ENCODE measurements at regions not wholly inside any gene's neighbourhood (a gene's known extent, or its start where the extent isn't known, plus 50 kb on each side); places are given as distances from the start of the nearest gene placed in this dataset.
"Not testable (repeated sequence)": the region's sequence is repeated elsewhere in the genome, so short reads cannot be mapped to it uniquely, and the experiment has no call there.

DNA sequence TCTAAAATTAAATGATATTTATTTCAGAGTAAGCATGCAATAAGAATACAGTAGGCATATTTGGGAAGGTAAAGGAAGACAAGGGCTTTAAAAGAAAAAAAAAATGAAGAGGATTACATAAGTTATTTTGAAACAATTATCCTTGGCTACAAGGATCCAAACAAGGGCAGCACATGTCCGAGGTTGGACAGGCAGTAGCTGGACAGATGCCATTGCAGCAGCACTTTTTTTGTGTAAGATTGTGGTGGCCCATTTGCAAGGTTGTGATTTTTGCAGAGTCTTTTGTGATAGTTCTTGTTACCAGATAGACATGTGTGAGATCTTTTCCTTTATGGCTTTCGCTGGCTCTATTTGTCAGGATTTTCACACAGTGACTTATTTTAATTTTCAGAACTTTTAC lies 89.4 kb upstream of the COG2 start:
- no peak overlapping the region for H3K27ac ChIP-seq
- intact Hi-C loops (cut with DNase I): no loop called here
- H3K4me1 ChIP-seq: no peaks in the 10 kb centered on the region
- TF ChIP-seq, protein P1, sequence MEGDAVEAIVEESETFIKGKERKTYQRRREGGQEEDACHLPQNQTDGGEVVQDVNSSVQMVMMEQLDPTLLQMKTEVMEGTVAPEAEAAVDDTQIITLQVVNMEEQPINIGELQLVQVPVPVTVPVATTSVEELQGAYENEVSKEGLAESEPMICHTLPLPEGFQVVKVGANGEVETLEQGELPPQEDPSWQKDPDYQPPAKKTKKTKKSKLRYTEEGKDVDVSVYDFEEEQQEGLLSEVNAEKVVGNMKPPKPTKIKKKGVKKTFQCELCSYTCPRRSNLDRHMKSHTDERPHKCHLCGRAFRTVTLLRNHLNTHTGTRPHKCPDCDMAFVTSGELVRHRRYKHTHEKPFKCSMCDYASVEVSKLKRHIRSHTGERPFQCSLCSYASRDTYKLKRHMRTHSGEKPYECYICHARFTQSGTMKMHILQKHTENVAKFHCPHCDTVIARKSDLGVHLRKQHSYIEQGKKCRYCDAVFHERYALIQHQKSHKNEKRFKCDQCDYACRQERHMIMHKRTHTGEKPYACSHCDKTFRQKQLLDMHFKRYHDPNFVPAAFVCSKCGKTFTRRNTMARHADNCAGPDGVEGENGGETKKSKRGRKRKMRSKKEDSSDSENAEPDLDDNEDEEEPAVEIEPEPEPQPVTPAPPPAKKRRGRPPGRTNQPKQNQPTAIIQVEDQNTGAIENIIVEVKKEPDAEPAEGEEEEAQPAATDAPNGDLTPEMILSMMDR (IDR thresholded peaks at IDR 0.05): no peak
- no peak for ATAC-seq
- no peaks in the 10 kb centered on the region for H3K9me3 ChIP-seq
- H3K36me3 ChIP-seq (ENCODE audit: insufficient read depth in 1 of 2, low read depth in 1 of 2): no peaks in the 10 kb centered on the region
- 57 to 58% (median 57%) methylated on average over 2 of the region's 2 CpGs for WGBS, 3 donors
- no peaks in the 10 kb centered on the region for H3K27me3 ChIP-seq (ENCODE audit: insufficient read depth in 3 of 3, low read length in 2 of 3)
- DNase-seq: no peak
- H3K4me3 ChIP-seq: no peak overlapping the region

DNA sequence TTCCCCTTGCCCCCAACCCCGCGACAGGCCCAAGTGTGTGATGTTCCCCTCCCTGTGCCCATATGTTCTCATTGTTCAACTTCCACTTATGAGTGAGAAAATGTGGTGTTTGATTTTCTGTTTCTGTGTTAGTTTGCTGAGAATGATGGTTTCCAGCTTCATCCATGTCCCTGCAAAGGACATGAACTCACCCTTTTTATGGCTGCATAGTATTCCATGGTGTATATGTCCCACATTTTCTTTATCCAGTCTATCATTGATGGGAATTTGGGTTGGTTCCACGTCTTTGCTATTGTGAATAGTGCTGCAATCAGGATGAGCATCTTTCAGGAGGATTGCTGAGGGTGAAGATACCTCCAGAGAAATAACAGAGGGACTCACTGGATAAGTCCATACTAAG lies 91.3 kb upstream of the COG2 start:
- H3K27ac ChIP-seq; DNase-seq; H3K4me1 ChIP-seq; H3K4me3 ChIP-seq; intact Hi-C loops (cut with DNase I); H3K36me3 ChIP-seq (ENCODE audit: insufficient read depth in 1 of 2, low read depth in 1 of 2); H3K9me3 ChIP-seq; H3K27me3 ChIP-seq (ENCODE audit: insufficient read depth in 3 of 3, low read length in 2 of 3); ATAC-seq: not testable (repeated sequence)
- WGBS, 3 donors: 47 to 86% (median 85%) methylated on average over 3 of the region's 3 CpGs

DNA sequence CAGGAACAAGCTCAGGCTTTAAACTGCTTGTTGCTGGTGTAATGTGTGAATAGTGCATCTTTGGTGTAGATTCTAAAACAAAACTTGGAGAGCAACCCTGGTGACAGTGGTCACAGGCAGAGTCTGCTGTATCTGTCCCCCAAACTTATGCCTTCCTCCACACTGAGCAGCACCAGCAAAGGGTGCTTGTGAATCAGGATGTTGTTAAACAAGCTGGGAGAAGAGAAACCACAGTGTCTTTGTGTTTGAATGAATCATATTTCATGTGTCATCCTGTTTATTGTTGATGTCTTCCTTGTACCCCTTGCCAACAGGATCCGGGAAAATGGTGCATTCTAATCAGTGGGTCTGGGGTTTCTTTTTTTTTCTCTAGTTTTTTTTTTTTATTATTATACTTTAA lies 91.9 kb upstream of the COG2 start:
- ATAC-seq: no peak
- Histone ChIP-seq H3K4me1 (no peaks in the 10 kb centered on the region), H3K27ac (no peak overlapping the region), H3K4me3 (no peak overlapping the region), H3K9me3 (no peaks in the 10 kb centered on the region), H3K36me3 (ENCODE audit: insufficient read depth in 1 of 2, low read depth in 1 of 2) (no peaks in the 10 kb centered on the region), H3K27me3 (ENCODE audit: insufficient read depth in 3 of 3, low read length in 2 of 3) (peaks cover 0 to 3% (median 3%) of the 10 kb centered on the region in 3 donors)
- TF ChIP-seq, protein P1 (IDR thresholded peaks at IDR 0.05): no peak
- WGBS, 3 donors: 42 to 61% (median 58%) methylated on average over 1 of the region's 1 CpG
- intact Hi-C loops (cut with DNase I): no loop called here
- DNase-seq: no peak

DNA sequence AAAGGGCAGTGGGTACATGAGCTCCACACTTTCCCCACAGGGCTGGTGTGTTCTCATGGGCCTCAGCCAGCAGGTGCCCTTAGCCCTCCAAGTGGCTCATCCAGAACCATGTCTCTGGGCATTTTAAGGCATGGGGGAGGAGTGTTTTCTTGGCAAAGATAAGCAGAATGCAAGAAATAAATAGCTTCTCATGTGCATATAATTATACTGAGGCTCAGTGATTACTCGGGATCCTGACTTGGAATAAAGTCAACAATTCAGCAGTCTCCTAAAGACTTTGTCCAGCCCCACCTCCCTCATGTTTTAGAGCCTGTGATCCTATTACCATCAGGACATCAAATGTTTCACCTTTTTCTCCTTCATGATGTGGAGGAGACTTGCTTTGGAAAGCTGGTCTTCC lies 92.7 kb upstream of the COG2 start:
- 14 to 30% (median 18%) methylated on average over 1 of the region's 1 CpG for WGBS, 3 donors
- intact Hi-C loops (cut with DNase I): no loop called here
- no peak overlapping the region for H3K27ac ChIP-seq
- no peaks in the 10 kb centered on the region for H3K4me1 ChIP-seq
- DNase-seq: no peak
- no peaks in the 10 kb centered on the region for H3K9me3 ChIP-seq
- H3K36me3 ChIP-seq (ENCODE audit: insufficient read depth in 1 of 2, low read depth in 1 of 2): no peaks in the 10 kb centered on the region
- peaks cover 0 to 5% (median 3%) of the 10 kb centered on the region in 3 donors for H3K27me3 ChIP-seq (ENCODE audit: insufficient read depth in 3 of 3, low read length in 2 of 3)
- H3K4me3 ChIP-seq: no peak overlapping the region
- no peak for ATAC-seq
- TF ChIP-seq, protein P1 (IDR thresholded peaks at IDR 0.05): no peak

GRCh38 chr1:230548997-230549396 lies 93.3 kb upstream of the COG2 start:
- no peak overlapping the region for H3K27ac ChIP-seq

More at GRCh38 chr1:230548997-230549396, 93.3 kb upstream of the COG2 start:
- 32 to 46% (median 41%) methylated on average over 5 of the region's 5 CpGs for WGBS, 3 donors
- peaks cover 0 to 5% (median 3%) of the 10 kb centered on the region in 3 donors for H3K27me3 ChIP-seq (ENCODE audit: insufficient read depth in 3 of 3, low read length in 2 of 3)
- no peaks in the 10 kb centered on the region for H3K36me3 ChIP-seq (ENCODE audit: insufficient read depth in 1 of 2, low read depth in 1 of 2)
- H3K4me3 ChIP-seq: no peak overlapping the region
- intact Hi-C loops (cut with DNase I): no loop called here
- DNase-seq (no peak), ATAC-seq (no peak)
- TF ChIP-seq, protein P1 (IDR thresholded peaks at IDR 0.05): no peak
- H3K9me3 ChIP-seq: no peaks in the 10 kb centered on the region
- no peaks in the 10 kb centered on the region for H3K4me1 ChIP-seq
